GM12878 (cell line): ENCODE measurements at regions not wholly inside any gene's neighbourhood (a gene's known extent, or its start where the extent isn't known, plus 50 kb on each side); places are given as distances from the start of the nearest gene placed in this dataset.

Source experiments
- ATAC-seq: fragments of 200-7000 bp; cut with Tn5 transposase; 3 replicates; pipeline ENCODE4 v1.9.1; 2020; ENCODE audit warnings: mild to moderate bottlenecking, moderate library complexity
- BruUV-seq: library from RNA; stranded (reverse); fragments of 400-500 nt; replicated peaks from 2 replicates; lab custom pipeline; 2021; lab: Mats Ljungman, UMichigan
- CTCF ChIA-PET: fragments of 300-600 bp; sonication (Branson Sonifier 250); formaldehyde crosslinking; extraction: SDS; loops from one replicate; lab custom pipeline; 2021; ENCODE audit warnings: inconsistent platforms; lab: Yijun Ruan, JAX
- POLR2A ChIA-PET: fragments of 350-600 bp; formaldehyde crosslinking; extraction: SDS; loops from one replicate; lab custom pipeline; 2021; ENCODE audit warnings: inconsistent platforms; lab: Charles Lee
- RAD21 ChIA-PET: fragments of 300-600 bp; sonication (Branson Sonifier 250); formaldehyde crosslinking; loops from one replicate; lab custom pipeline; 2023; ENCODE audit warnings: antibody characterized with exemption; ENCODE audit not compliant: unreplicated experiment; lab: Charles Lee
- SMC1A ChIA-PET: fragments of 300-600 bp; sonication (Branson Sonifier 250); formaldehyde crosslinking; loops from one replicate; lab custom pipeline; 2023; ENCODE audit not compliant: unreplicated experiment, uncharacterized antibody; lab: Charles Lee
- DNase-seq: peaks from one replicate; pipeline ENCODE4 v3.0.0-alpha.2; 2011; ENCODE audit warnings: low read depth, low spot score
- FAIRE-seq: peaks from 3 replicates; lab custom pipeline; 2011; peaks lifted over from hg19 to GRCh38; lab: Jason Lieb, UNC
- H2AFZ ChIP-seq: 2 replicates; pipeline ENCODE4 v1.6.0; 2011; ENCODE audit warnings: low read depth, low read length, control low read depth; ENCODE audit not compliant: control insufficient read depth
- H3K27ac ChIP-seq: 2 replicates; pipeline ENCODE4 v1.5.1; 2011; ENCODE audit warnings: control low read depth; ENCODE audit not compliant: control insufficient read depth, insufficient read depth
- H3K27me3 ChIP-seq, 2 experiments: replicated peaks in 1 of 2; 2 replicates each; pipeline versions ENCODE4 v1.6.0 to v1.6.1; 2011; ENCODE audit warnings: low read length in 1 of 2; ENCODE audit not compliant: control insufficient read depth in 2 of 2, insufficient read depth in 2 of 2
- H3K36me3 ChIP-seq, 2 experiments: 2 replicates each; pipeline ENCODE4 v1.5.1; 2011; ENCODE audit warnings: low read length in 1 of 2; ENCODE audit not compliant: control insufficient read depth in 2 of 2, insufficient read depth in 2 of 2
- H3K4me1 ChIP-seq: 2 replicates; pipeline ENCODE4 v1.6.1; 2011; ENCODE audit warnings: mild to moderate bottlenecking, low read length, moderate library complexity, mixed read lengths; ENCODE audit not compliant: control insufficient read depth, insufficient read depth
- H3K4me2 ChIP-seq: 2 replicates; pipeline ENCODE4 v1.6.0; 2011; ENCODE audit warnings: control low read depth; ENCODE audit not compliant: control insufficient read depth, insufficient read depth
- H3K4me3 ChIP-seq: fragments of 200-600 bp; sonication (generic); 2 replicates; pipeline ENCODE4 v1.5.1; 2016
- H3K79me2 ChIP-seq: 2 replicates; pipeline ENCODE4 v1.6.0; 2011; ENCODE audit warnings: low read length; ENCODE audit not compliant: control insufficient read depth, insufficient read depth
- H3K9ac ChIP-seq: 2 replicates; pipeline ENCODE4 v1.8.0; 2011; ENCODE audit warnings: low read length, control low read depth, mixed read lengths; ENCODE audit not compliant: control insufficient read depth, insufficient read depth
- H3K9me3 ChIP-seq: replicated peaks from 3 replicates; pipeline ENCODE4 v1.5.1; 2011; ENCODE audit warnings: mild to moderate bottlenecking, low read length; ENCODE audit not compliant: control insufficient read depth, insufficient read depth
- H4K20me1 ChIP-seq: 2 replicates; pipeline ENCODE4 v1.6.0; 2011; ENCODE audit not compliant: control insufficient read depth, insufficient read depth
- ATF7 ChIP-seq: fragments of 450-650 bp; IDR thresholded peaks from 2 replicates; pipeline ENCODE4 v1.6.1; 2016; ENCODE audit warnings: low read depth, mild to moderate bottlenecking
- CBFB ChIP-seq: IDR thresholded peaks from 2 replicates; pipeline ENCODE4 v1.6.1; 2016; ENCODE audit warnings: antibody characterized with exemption, low read depth
- EZH2 ChIP-seq: IDR thresholded peaks from 2 replicates; pipeline ENCODE4 v1.6.1; 2012; ENCODE audit warnings: low read depth, mild to moderate bottlenecking, control low read depth, inconsistent platforms, low read length, borderline replicate concordance; ENCODE audit not compliant: control insufficient read depth
- FOS ChIP-seq: IDR thresholded peaks from 3 replicates; pipeline ENCODE4 v1.6.1; 2011; ENCODE audit warnings: borderline replicate concordance; ENCODE audit not compliant: insufficient read length; ENCODE audit errors: extremely low read depth
- MTA2 ChIP-seq: fragments of 450-650 bp; IDR thresholded peaks from 2 replicates; pipeline ENCODE4 v1.6.1; 2016; ENCODE audit warnings: low read depth, mild to moderate bottlenecking, moderate library complexity
- NFIC ChIP-seq: IDR thresholded peaks from 2 replicates; pipeline ENCODE4 v1.6.1; 2012; ENCODE audit warnings: low read depth, mild to moderate bottlenecking, inconsistent platforms, low read length, moderate library complexity
- NFXL1 ChIP-seq: fragments of 450-650 bp; IDR thresholded peaks from 2 replicates; pipeline ENCODE4 v1.6.1; 2017; ENCODE audit warnings: antibody characterized with exemption, mild to moderate bottlenecking, borderline replicate concordance
- NFYA ChIP-seq: IDR thresholded peaks from 2 replicates; pipeline ENCODE4 v1.6.1; 2011; ENCODE audit warnings: low read depth, mild to moderate bottlenecking, low read length, improper control_type of control experiment, borderline replicate concordance
- PAX5 ChIP-seq: IDR thresholded peaks from 2 replicates; pipeline ENCODE4 v1.6.1; 2011; ENCODE audit warnings: low read depth, low read length, borderline replicate concordance
- SPI1 ChIP-seq: IDR thresholded peaks from 2 replicates; pipeline ENCODE4 v1.6.1; 2011; ENCODE audit warnings: low read depth, mild to moderate bottlenecking, low read length, moderate library complexity, borderline replicate concordance; ENCODE audit not compliant: insufficient read depth
- SUPT20H ChIP-seq: IDR thresholded peaks from 2 replicates; pipeline ENCODE4 v1.6.1; 2011; ENCODE audit warnings: low read depth, mild to moderate bottlenecking, low read length, moderate library complexity, borderline replicate concordance; ENCODE audit not compliant: control insufficient read depth
- SUZ12 ChIP-seq: fragments of 200-600 bp; sonication (generic); IDR thresholded peaks from one replicate; pipeline ENCODE4 v1.6.1; 2018; ENCODE audit warnings: antibody characterized with exemption, mild to moderate bottlenecking; ENCODE audit not compliant: unreplicated experiment
- TBL1XR1 ChIP-seq: IDR thresholded peaks from 2 replicates; pipeline ENCODE4 v1.6.1; 2012; ENCODE audit warnings: low read depth, low read length, improper control_type of control experiment
- USF2 ChIP-seq: IDR thresholded peaks from 2 replicates; pipeline ENCODE4 v1.6.1; 2011; ENCODE audit warnings: low read depth, low read length, improper control_type of control experiment, borderline replicate concordance
- ZBTB33 ChIP-seq: fragments of 450-650 bp; IDR thresholded peaks from 2 replicates; pipeline ENCODE4 v1.6.1; 2017; ENCODE audit warnings: mild to moderate bottlenecking
- ZNF384 ChIP-seq: IDR thresholded peaks from 2 replicates; pipeline ENCODE4 v1.6.1; 2012; ENCODE audit warnings: low read depth, mild to moderate bottlenecking, low read length, improper control_type of control experiment, borderline replicate concordance
- ZZZ3 ChIP-seq: IDR thresholded peaks from 2 replicates; pipeline ENCODE4 v1.6.1; 2011; ENCODE audit warnings: low read depth; ENCODE audit not compliant: control insufficient read depth, insufficient read length
- WGBS: methylation state at CpG from one replicate; pipeline ENCODE4 v1.1.6; 2016; ENCODE audit warnings: low lambda C conversion rate; ENCODE audit not compliant: insufficient replicate concordance, insufficient coverage; ENCODE audit errors: missing lambda C conversion rate; 5-methylcytosine and 5-hydroxymethylcytosine counted together
- in situ Hi-C: fragments of 300-500 bp; cut with MboI; formaldehyde crosslinking; loops from 9 replicates; pipeline ENCODE4 v1.14.3; 2018; ENCODE audit warnings: mixed read lengths
- intact Hi-C: fragments of 100-400 bp; cut with micrococcal nuclease; formaldehyde crosslinking; loops from one replicate; pipeline ENCODE4 v1.14.2; 2022; ENCODE audit not compliant: unreplicated experiment

- 4% methylated on average over 7 of the region's 11 CpGs for WGBS
- Histone ChIP-seq H4K20me1 (no peaks in the 10 kb centered on the region), H3K27me3 (no peaks in the 10 kb centered on the region)
- SMC1A ChIA-PET: no interaction called here
- RAD21 ChIA-PET: no interaction called here
- TF ChIP-seq SUZ12 (no peak), EZH2 (no peak), NFIC (no peak), TBL1XR1 (no peak), ATF7 (no peak), PAX5 (peak; percentile 97), FOS (no peak), SPI1 (peak; percentile 70), ZNF384 (no peak), USF2 (no peak), MTA2 (no peak), CBFB (no peak), NFXL1 (no peak), ZBTB33 (no peak), ZZZ3 (no peak), SUPT20H (no peak), NFYA (no peak)
- TF ChIP-seq, all 136 proteins: peak for 2
- Histone ChIP-seq H3K4me3 (no peak overlapping the region), H2AFZ (no peak overlapping the region), H3K9me3 (no peaks in the 10 kb centered on the region; the same call in 2 of the 3 replicates), H3K79me2 (no peaks in the 10 kb centered on the region), H3K4me2 (peak overlapping the region; percentile 79), H3K9ac (no peak overlapping the region), H3K4me1 (peaks cover 12% of the 10 kb centered on the region), H3K36me3 (no peaks in the 10 kb centered on the region), H3K27ac (no peak overlapping the region)
- FAIRE-seq (peak; percentile 96), DNase-seq (peak; percentile 63), ATAC-seq (peak; percentile 100)
- BruUV-seq: no TSS peak
- ChIA-PET CTCF (interaction anchor here (0.6 kb wide), 1 partner anchor 1604 kb away, joined by 3 read pairs; no protein-coding TSS in a partner anchor), POLR2A (no interaction called here)
- in situ Hi-C loops (no loop called here), intact Hi-C loops (no loop called here)
Measured at GRCh38 chr15:81865850-81866537, 179.8 kb downstream of the MEX3B start.
